ENCODE measurements at regions not wholly inside any gene's neighbourhood (a gene's known extent, or its start where the extent isn't known, plus 50 kb on each side); places are given as distances from the start of the nearest gene placed in this dataset.
"Not testable (repeated sequence)": the region's sequence is repeated elsewhere in the genome, so short reads cannot be mapped to it uniquely, and the experiment has no call there.

DNA sequence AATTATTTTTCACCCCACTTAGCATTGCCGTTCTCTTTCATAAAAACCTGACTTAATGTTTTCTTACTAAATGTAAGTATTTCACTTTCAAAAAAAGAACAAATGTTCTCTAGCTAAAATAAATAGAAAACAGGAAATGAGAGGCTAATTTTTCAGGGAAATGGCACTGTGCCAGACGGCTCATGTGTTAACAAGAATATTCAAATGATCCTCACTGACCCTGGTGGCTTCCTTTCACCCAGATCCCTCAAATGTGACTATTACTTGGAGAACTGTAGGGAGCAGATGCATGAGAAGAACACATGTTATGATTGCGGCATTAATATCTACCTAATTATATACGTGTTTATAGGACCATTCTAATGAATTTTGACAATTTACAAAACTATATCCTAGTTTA lies 827.7 kb downstream of the SOCS6 start:
- no peak for DNase-seq (ENCODE audit: low read depth in 1 of 2, low spot score in 1 of 2)

DNA sequence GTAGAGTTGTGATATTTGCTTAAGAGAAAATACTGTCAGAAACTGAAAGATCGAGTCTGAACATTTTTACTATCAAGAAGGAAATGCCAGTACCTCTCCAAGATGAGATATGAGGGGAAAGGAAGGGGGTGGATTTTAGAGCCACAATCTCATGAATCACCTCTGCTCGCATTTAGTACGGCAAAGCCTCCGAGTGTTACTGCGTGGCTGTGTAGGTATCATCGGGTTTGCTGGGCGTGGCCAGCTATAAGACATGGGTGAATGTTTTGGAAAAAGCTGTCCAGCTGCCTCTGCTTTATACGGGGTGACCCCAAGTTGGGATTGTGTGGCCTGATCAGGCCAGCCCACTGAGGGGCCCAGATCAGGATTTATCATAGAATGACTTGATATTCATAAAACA lies 826.4 kb downstream of the SOCS6 start:
- DNase-seq (ENCODE audit: low read depth in 1 of 2, low spot score in 1 of 2), result no peak

DNA sequence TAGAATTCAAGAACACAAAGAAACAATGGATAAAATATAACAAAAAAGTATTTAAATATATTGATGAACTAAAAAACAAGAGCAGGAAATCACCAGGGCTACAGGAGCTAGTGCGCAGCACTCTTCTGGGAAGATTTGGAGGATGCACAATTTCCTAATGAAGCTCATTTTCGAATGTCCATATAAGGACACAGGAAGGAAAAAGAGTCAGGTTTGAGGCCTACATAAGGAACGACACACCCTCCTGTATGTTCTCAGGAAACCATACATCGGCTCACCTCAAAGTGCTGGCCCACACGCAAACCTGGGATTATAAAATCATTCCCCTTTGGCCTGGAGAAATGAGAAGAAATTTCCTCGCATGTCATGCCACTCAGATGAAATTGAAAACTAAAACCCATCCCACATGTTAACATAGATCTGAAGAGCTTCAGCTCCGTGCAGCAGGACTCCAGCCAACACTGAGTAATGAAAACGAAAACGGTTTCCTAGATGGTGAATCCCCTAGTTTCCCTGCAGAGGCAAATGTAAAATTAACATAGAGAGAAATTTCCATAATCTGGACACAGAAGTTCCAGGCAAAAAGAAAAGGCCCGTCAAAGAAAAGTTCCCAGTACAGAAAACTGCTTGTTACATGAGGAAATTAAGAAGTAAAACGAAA lies 825.8 kb downstream of the SOCS6 start:
- no peak for DNase-seq (ENCODE audit: low read depth in 1 of 2, low spot score in 1 of 2)

DNA sequence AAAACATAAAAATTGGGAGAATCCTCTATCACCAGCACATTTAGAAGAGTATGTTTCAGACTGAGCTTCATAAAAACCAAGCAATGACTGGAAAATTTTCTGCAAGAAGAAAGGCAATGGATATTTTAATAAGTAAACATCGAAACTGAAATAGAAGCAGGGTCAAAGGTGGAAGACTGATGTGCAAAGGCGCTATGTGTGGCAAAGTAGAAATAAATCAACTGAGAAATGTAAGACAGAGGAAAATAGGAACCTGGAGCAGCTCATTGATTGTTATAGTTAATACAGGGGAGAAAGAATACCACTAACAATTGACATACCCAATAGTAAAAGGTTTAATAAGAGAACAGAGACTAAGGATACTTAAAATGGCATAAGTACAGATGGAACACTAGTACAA lies 818.4 kb downstream of the SOCS6 start:
- DNase-seq (ENCODE audit: low read depth in 1 of 2, low spot score in 1 of 2), result no peak

DNA sequence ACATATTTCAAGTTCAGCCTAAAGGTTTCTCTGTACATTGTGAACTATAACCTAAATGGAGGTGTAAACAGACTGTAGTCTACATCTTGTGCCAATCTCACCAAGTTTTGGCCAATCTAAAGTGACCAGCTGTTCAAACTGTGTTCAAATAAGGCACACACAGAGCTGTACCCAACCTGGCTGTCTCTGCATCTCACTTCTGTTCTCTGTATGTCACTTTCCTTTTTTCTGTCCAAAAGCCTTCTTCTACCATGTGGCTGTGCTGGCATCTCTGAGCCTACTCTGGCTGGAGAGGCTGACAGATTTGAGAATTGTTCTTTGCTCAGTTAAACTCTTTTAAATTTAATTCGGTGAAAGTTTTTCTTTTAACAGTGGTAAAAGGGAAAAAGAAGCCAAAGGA lies 817.9 kb downstream of the SOCS6 start:
- DNase-seq (ENCODE audit: low read depth in 1 of 2, low spot score in 1 of 2), result no peak

DNA sequence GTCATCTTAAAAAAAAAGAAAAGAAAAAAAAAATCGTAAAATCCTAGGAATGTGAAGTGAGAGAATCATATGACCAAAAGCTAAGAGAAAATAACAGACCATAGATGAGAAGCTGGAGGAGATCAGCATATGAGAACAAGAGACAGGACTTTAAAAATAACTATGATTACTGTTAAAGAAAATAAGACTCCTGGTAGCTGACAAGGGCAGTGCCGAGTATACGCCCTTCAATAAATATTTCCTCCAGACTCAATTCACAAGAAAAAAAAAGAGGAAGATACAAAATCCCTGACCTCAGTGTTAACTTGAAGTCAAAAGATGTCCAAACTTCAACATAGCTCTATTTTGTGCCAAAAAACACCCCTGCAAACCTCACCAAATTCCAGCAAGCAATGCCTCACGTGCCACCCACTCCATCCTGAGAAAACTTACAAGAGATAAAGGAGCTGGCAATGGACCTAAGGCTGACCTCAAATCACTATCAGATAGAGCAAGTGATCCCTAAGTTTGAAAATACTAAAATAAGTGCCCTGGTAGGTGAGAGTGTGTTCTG lies 817.2 kb downstream of the SOCS6 start:
- DNase-seq (ENCODE audit: low read depth in 1 of 2, low spot score in 1 of 2), result no peak

DNA sequence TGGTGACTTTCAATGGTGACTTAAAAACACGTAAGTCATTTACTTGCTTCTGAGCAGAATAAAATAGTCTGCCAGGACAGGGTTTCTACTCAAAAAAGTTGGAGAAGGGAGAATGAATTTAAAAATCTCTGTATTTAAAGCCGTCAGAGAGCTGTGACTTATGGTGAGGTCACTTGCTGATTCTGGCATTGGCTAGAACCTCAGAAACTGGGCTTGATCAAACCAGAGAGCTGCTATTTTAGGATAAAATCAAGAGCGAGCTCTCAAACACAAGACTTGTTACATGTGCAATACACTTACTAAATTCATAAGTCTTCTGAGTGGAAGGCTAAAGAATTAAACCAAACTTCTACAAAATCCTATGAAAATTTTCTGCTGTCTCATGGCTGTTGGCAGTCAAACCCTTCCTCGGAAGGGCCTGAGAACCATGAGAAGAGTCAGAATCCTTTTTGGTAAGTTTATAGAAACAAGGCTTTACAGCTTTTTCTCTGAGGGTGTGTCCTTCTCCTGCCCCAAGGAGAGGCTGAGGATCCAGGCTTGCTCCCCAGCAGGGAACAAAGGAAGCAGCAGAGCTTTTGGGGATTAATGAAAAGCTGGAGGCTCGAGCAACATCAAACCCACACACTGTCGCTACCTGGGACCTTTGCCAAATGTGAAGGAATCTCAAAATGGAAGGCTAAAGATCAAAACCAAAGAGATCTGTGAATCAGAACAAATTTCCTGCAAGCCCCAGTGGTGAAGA lies 816.4 kb downstream of the SOCS6 start:
- no peak for DNase-seq (ENCODE audit: low read depth in 1 of 2, low spot score in 1 of 2)

DNA sequence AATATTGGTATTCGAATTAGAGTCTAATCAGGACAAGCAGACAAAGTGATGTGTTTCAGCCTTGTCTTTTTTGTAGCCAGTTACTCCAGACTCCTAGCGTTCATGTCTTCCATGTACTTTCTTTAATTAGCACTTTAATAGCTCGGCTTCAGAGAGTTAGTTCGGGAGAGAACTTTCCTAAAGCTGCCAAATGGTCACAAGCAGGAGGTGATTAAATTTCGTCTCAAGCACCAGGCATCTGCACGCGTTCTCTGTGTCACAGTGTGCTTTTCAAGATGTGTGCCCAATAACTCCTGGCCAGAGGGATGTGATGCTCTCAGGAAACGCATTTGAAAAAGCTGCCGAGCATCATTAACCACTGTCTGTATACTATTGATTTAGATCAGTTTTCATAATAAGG lies 790.8 kb downstream of the SOCS6 start:
- DNase-seq (ENCODE audit: low read depth in 1 of 2, low spot score in 1 of 2), result no peak

DNA sequence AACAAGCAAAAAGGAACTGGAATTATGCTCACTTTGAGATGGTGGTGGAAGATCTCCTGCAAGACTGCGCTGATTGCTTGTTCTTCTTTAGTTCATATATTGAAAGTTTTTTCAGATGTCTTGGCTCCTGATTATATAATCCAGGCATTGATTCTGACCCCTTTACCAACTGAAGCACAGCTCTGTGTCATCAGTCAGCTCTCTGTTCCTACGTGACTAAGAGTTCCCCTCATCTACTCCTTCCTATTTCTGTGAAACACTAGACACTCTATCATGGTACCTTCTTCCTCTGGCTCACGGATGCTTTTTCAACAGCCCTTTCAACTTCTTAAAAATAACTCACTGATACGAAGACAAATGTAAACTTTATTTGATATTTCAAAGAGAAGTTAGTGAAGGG lies 788.6 kb downstream of the SOCS6 start:
- DNase-seq (ENCODE audit: low read depth in 1 of 2, low spot score in 1 of 2), result no peak

DNA sequence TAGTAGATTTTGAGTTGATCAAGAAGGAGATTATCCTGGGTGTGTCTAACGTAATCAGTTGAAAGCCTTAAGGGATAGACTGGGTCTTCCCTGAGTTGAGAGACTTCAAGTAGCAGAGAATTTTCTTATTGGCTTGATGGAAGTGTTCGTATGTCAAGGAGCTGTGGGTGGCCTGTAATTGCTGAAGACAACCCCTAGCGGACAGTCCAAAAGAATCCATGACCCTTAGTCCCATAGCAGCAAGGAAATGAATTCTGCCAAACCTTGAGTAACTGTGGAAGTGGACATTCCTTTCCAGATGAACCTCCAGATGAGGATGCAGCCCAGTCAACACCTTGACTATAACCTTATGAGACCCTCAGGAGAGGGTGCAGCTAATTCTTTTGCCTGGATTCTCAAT lies 786.3 kb downstream of the SOCS6 start:
- DNase-seq (ENCODE audit: low read depth in 1 of 2, low spot score in 1 of 2), result no peak

DNA sequence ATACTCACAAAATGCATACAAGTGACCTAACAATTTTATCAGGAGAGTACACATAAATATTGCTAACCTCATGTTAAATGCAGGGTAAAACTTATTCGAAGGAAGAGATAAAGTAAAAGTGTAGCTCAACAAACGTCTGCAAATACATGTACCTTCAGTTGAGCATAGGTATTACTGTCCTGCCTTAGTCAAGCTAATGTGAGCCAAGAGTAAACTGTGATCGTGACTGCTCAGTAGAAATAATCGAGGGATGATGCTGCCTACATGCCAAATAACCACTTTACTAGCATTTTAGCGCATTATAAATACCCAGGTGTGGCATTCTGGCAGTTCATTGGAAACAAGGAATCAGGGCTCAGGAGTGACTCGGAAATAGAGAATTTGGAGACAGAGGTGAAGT lies 779.5 kb downstream of the SOCS6 start:
- DNase-seq (ENCODE audit: low read depth in 1 of 2, low spot score in 1 of 2), result no peak

DNA sequence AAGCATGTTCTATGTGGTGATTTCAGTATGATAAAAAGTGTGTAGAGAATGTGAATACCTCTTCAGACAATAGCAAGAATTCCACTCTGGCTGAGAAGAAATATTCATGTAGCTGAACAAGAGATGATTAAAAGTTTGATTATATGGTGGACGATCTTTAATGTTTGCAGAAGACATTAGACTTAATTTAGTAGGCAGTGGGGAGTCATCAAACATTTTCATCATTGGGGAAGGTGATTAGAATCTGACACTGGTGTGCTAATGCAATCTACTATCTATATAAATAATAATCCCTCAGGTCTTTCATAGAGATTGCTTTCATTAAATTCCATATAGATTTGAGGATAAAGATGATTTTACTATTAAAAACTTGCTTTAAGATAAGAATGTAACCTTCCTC lies 761.0 kb downstream of the SOCS6 start:
- DNase-seq (ENCODE audit: low read depth in 1 of 2, low spot score in 1 of 2), result no peak

DNA sequence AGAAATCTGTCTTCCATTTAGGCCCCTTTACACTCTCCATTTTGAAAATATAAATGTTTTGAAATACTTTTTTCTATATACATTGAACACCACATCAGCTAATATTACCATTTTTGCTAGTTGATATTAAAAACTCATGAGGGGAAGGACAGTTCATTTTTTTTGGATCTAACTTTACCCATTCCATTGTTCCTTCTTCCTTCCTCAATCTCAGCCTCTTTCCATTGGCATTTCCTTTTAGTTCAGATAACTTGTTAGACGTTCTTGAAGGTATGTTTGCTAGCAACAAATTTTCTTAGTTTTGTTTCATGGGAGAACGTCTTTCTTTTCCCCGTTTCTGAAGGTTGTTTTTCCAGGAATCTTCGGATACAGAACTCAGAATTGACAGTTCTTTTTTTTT lies 759.0 kb downstream of the SOCS6 start:
- DNase-seq (ENCODE audit: low read depth in 1 of 2, low spot score in 1 of 2), result no peak

DNA sequence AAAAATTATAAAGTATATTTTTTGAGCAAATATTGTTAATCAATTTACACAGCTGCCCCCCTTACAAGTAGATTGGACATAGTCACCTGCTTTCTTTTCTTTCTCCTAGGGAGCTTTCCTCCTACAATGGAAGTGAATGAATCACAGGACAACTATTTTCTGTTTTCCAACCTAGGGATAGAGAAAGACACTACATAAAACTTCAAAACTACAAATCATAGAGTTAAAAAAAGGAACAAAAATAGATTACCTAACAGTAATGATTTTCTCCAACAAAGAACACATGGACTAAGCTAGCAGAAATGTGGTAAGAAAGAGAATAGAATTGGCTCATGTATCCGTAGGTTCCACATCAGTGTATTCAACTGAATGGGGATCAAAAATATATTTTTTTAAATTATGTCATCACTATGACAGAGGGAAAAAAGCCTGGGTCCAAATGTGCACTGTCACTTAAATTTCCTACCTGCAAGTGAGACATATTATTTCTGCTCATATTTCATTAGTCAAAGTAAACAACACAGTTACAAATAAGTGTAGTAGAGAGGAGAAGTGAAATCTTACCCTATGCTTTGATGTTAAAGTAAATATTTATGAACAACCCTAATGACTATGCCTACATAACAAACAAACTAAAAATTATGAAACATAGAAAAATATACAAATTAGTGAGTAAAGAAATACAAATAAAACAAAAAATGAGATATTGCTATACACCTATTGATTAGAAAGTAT lies 756.7 kb downstream of the SOCS6 start:
- no peak for DNase-seq (ENCODE audit: low read depth in 1 of 2, low spot score in 1 of 2)

DNA sequence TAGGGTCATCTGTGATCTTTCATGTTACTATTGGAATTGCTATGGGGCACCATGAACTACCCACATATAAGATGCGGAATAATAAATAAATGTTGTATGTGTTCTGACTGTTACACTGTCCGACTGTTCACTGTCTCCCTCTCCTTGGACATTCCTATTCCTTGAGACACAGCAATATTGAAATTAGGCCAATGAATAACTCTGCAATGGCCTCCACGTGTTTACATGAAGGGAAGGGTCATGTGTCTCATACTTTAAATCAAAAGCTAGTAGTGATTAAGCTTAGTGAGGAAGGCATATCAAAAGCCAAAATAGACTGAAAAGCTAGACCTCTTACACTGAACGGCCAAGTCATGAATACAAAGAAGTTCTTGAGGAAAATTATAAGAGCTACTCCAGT lies 751.3 kb downstream of the SOCS6 start:
- DNase-seq (ENCODE audit: low read depth in 1 of 2, low spot score in 1 of 2), result no peak

DNA sequence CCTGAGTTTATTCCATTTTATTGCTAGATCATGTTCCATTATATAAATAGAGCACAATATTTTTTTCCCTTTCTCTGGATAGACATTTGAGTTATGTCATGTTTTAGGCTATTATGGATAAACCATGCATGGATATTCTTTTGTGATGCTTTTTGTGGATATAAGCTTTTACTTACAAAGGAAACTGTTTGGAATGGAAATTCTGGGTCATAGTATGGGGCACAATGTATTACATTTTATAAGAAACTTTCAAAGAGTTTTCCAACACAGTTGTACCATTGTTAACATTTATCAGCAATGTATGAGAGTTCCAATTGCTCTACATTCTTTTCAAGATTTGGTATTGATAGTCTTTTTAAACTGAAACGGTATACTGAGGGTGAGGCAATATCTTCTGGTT lies 749.4 kb downstream of the SOCS6 start:
- no peak for DNase-seq (ENCODE audit: low read depth in 1 of 2, low spot score in 1 of 2)

DNA sequence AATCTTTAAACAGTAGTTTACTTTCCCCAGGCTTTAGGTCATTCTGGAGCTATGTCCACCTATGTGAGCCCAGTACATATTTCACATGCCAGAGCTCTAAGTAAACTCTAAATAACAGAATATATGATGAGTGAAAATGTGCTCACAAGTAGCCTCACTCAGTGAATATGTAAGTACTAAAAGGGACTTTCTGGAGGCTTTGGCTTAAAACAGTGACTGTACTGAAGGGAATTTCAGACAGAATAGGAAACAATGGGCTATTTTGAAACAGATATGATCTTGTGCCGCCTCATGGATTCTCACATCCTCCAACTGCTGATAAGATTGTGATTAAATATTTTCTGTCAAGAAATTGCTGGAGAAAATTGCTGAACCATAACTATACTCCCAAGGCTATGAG lies 747.9 kb downstream of the SOCS6 start:
- DNase-seq (ENCODE audit: low read depth in 1 of 2, low spot score in 1 of 2), result no peak

DNA sequence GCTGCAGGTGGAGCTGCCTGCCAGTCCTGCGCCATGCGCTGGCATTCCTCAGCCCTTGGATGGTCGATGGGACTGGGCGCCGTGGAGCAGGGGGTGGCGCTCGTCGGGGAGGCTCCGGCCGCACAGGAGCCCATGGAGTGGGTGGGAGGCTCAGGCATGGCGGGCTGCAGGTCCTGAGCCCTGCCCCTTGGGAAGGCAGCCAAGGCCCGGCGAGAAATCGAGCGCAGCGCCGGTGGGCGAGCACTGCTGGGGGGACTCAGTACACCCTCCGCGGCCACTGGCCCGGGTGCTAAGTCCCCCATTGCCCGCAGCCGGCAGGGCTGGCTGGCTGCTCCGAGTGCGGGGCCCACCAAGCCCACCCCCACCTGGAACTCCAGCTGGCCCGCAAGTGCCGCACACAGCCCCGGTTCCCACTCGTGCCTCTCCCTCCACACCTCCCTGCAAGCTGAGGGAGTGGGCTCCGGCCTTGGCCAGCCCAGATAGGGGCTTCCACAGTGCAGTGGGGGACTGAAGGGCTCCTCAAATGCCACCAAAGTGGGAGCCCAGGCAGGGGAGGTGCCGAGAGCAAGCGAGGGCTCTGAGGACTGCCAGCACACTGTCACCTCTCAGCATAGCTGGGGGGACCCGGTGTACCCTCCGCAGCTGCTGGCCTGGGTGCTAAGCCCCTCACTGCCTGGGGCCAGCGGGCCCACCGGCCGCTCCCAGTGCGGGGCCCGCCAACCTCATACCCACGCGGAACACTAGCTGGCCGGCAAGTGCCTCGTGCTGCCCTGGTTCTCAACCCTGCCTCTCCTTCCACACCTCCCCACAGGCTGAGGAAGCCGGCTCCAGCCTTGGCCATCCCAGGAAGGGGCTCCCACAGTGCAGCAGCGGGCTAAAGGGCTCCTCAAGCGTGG lies 742.7 kb downstream of the SOCS6 start:
- not testable (repeated sequence) for DNase-seq (ENCODE audit: low read depth in 1 of 2, low spot score in 1 of 2)

DNA sequence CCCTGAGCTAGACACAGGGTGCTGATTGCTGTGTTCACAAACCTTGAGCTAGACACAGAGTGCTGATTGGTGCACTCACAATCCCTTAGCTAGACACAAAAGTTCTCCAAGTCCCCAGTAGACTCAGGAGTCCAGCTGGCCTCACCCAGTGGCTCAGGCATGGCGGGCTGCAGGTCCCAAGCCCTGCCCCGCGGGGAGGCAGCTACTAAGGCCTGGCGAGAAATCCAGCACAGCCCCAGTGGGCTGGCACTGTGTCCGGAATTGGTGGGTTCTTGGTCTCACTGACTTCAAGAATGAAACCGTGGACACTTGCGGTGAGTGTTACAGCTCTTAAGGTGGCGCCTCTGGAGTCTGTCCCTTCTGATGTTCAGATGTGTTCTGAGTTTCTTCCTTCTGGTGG lies 741.2 kb downstream of the SOCS6 start:
- not testable (repeated sequence) for DNase-seq (ENCODE audit: low read depth in 1 of 2, low spot score in 1 of 2)

DNA sequence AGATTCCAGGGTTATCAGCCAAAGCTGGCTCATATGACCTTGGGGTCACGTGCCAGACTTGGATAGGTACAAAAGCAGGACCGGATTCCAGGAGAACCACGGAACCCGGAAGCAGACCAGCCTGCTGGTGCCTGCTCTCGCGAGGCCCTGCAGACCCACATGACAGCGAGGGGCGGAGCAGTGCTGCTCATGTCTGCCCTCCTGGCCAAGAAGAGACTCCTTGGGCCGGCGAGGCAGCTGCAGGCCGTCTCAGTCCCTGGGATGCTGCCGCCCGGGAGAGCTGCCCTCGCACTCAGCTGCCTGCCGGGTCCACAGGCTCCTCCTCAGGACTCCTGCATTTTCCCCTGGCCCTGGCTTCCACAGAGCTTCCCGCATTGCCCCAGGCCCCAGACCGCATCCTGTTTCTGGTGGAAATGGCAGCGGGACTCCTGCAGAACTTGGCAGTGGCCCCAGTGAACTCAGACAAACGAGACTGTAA lies 739.5 kb downstream of the SOCS6 start:
- no peak for DNase-seq (ENCODE audit: low read depth in 1 of 2, low spot score in 1 of 2)

DNA sequence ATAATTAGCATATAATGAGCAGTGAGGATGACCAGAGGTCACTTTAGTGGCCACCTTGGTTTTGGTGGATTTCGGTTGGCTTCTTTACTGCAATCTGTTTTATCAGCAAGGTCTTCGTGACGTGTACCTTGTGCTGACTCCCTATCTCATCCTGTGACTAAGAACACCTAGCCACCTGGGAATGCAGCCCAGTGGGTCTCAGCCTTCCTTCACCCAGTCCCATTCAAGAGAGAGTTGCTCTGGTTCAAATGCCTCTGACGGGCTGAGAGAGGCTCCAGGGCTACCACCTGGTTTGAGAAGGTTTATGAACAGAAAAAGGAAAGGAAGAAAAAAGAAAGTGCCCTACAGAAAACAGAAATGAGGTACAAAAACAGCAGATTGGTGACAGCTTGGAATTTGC lies 738.7 kb downstream of the SOCS6 start:
- DNase-seq (ENCODE audit: low read depth in 1 of 2, low spot score in 1 of 2), result no peak
